H9 (cell line): ENCODE measurements at regions not wholly inside any gene's neighbourhood (a gene's known extent, or its start where the extent isn't known, plus 50 kb on each side); places are given as distances from the start of the nearest gene placed in this dataset.

Experiments
- DNase-seq: peaks from one replicate; pipeline ENCODE4 v3.0.0-alpha.2; 2017
- H2AFZ ChIP-seq: one replicate; pipeline ENCODE4 v1.6.1; 2013; ENCODE audit warnings: mild to moderate bottlenecking, low read length, control low read depth, moderate library complexity
- H2AK5ac ChIP-seq: 2 replicates; pipeline ENCODE4 v1.6.1; 2013; ENCODE audit warnings: low read length, control low read depth, mixed read lengths; ENCODE audit not compliant: insufficient read length
- H2BK120ac ChIP-seq: one replicate; pipeline ENCODE4 v1.6.1; 2013; ENCODE audit warnings: low read depth, mild to moderate bottlenecking, low read length, control low read depth, inconsistent platforms; ENCODE audit not compliant: poor library complexity, severe bottlenecking
- H2BK12ac ChIP-seq: 2 replicates; pipeline ENCODE4 v1.6.1; 2013; ENCODE audit warnings: low read length, control low read depth, mixed read lengths, low read depth; ENCODE audit not compliant: insufficient read length
- H2BK15ac ChIP-seq: 2 replicates; pipeline ENCODE4 v1.6.1; 2013; ENCODE audit warnings: low read depth, low read length, control low read depth
- H2BK20ac ChIP-seq: one replicate; pipeline ENCODE4 v1.6.1; 2013; ENCODE audit warnings: low read depth, mild to moderate bottlenecking, low read length, control low read depth, inconsistent platforms; ENCODE audit not compliant: poor library complexity, severe bottlenecking
- H2BK5ac ChIP-seq: 2 replicates; pipeline ENCODE4 v1.6.1; 2013; ENCODE audit warnings: low read length, control low read depth, mixed read lengths; ENCODE audit not compliant: insufficient read length
- H3K14ac ChIP-seq: 2 replicates; pipeline ENCODE4 v1.6.1; 2013; ENCODE audit warnings: low read length, control low read depth; ENCODE audit not compliant: insufficient read depth
- H3K18ac ChIP-seq: 2 replicates; pipeline ENCODE4 v1.6.1; 2013; ENCODE audit warnings: low read depth, mild to moderate bottlenecking, mixed read lengths, low read length, control low read depth; ENCODE audit not compliant: insufficient read length
- H3K23ac ChIP-seq: 2 replicates; pipeline ENCODE4 v1.6.1; 2013; ENCODE audit warnings: low read length, control low read depth, mixed read lengths, low read depth; ENCODE audit not compliant: insufficient read length
- H3K23me2 ChIP-seq: 2 replicates; pipeline ENCODE4 v1.6.1; 2013; ENCODE audit warnings: low read depth, mild to moderate bottlenecking, mixed read lengths, low read length, control low read depth; ENCODE audit not compliant: insufficient read length, poor library complexity, severe bottlenecking
- H3K27ac ChIP-seq: 2 replicates; pipeline ENCODE4 v1.5.1; 2013; ENCODE audit warnings: low read length, control low read depth, mixed read lengths, low read depth; ENCODE audit not compliant: insufficient read length
- H3K27me3 ChIP-seq: 2 replicates; pipeline ENCODE4 v1.6.1; 2013; ENCODE audit warnings: low read length, control low read depth, inconsistent platforms; ENCODE audit not compliant: insufficient read depth
- H3K4ac ChIP-seq: 2 replicates; pipeline ENCODE4 v1.6.1; 2013; ENCODE audit warnings: low read depth, mild to moderate bottlenecking, control low read depth, inconsistent platforms, low read length, moderate library complexity
- H3K4me1 ChIP-seq: 2 replicates; pipeline ENCODE4 v1.6.1; 2013; ENCODE audit warnings: low read length, control low read depth, inconsistent platforms; ENCODE audit not compliant: insufficient read depth
- H3K4me2 ChIP-seq: 2 replicates; pipeline ENCODE4 v1.6.1; 2013; ENCODE audit warnings: low read length, control low read depth, mixed read lengths; ENCODE audit not compliant: insufficient read length, insufficient read depth
- H3K56ac ChIP-seq: 2 replicates; pipeline ENCODE4 v1.6.1; 2013; ENCODE audit warnings: low read depth, mild to moderate bottlenecking, mixed read lengths, low read length, control low read depth; ENCODE audit not compliant: insufficient read length
- H3K79me1 ChIP-seq: 2 replicates; pipeline ENCODE4 v1.6.1; 2013; ENCODE audit warnings: low read depth, mild to moderate bottlenecking, moderate library complexity, low read length, control low read depth, inconsistent platforms; ENCODE audit not compliant: insufficient read depth, poor library complexity, severe bottlenecking
- H3K79me2 ChIP-seq: 2 replicates; pipeline ENCODE4 v1.6.1; 2013; ENCODE audit warnings: low read length, control low read depth, inconsistent platforms; ENCODE audit not compliant: insufficient read depth
- H3K9ac ChIP-seq: 2 replicates; pipeline ENCODE4 v1.6.1; 2013; ENCODE audit warnings: low read length, control low read depth, mixed read lengths; ENCODE audit not compliant: insufficient read length; ENCODE audit errors: extremely low read depth
- H3K9me3 ChIP-seq: one replicate; pipeline ENCODE4 v1.6.1; 2013; ENCODE audit warnings: low read depth, low read length, inconsistent platforms; ENCODE audit not compliant: control insufficient read depth
- H3T11ph ChIP-seq: one replicate; pipeline ENCODE4 v1.6.1; 2013; ENCODE audit warnings: mild to moderate bottlenecking, low read length, control low read depth, inconsistent platforms
- H4K20me1 ChIP-seq: one replicate; pipeline ENCODE4 v1.6.1; 2013; ENCODE audit not compliant: control insufficient read depth, insufficient read length, insufficient read depth
- H4K5ac ChIP-seq: 2 replicates; pipeline ENCODE4 v1.6.1; 2013; ENCODE audit warnings: low read depth, mild to moderate bottlenecking, mixed read lengths, low read length, control low read depth; ENCODE audit not compliant: insufficient read length
- H4K8ac ChIP-seq: replicated peaks from 2 replicates; pipeline ENCODE4 v1.6.1; 2013; ENCODE audit warnings: low read length, control low read depth, mixed read lengths, low read depth; ENCODE audit not compliant: insufficient read length
- H4K91ac ChIP-seq: 2 replicates; pipeline ENCODE4 v1.6.1; 2013; ENCODE audit warnings: low read depth, mild to moderate bottlenecking, moderate library complexity, mixed read lengths, low read length, control low read depth; ENCODE audit not compliant: insufficient read length
- H3K27ac Mint-ChIP-seq, 3 experiments: 2 replicates in 2 of 3; 3 replicates in 1 of 3; pipeline ENCODE4 v1.8.0; 2020 to 2021; ENCODE audit warnings: mixed read lengths in 3 of 3, mild to moderate bottlenecking in 1 of 3, moderate library complexity in 1 of 3
- H3K27me3 Mint-ChIP-seq: 2 replicates; pipeline ENCODE4 v1.8.0; 2021; ENCODE audit warnings: low read depth, mild to moderate bottlenecking, moderate library complexity, mixed read lengths
- H3K36me3 Mint-ChIP-seq, 3 experiments: 2 replicates in 2 of 3; 3 replicates in 1 of 3; pipeline ENCODE4 v1.8.0; 2020 to 2021; ENCODE audit warnings: low read depth in 3 of 3, mixed read lengths in 3 of 3; ENCODE audit not compliant: insufficient read depth in 1 of 3
- H3K4me1 Mint-ChIP-seq, 2 experiments: 2 replicates each; pipeline ENCODE4 v1.8.0; 2020; ENCODE audit warnings: mixed read lengths in 2 of 2
- H3K4me3 Mint-ChIP-seq, 2 experiments: 2 replicates in 1 of 2; 3 replicates in 1 of 2; pipeline ENCODE4 v1.8.0; 2020 to 2021; ENCODE audit warnings: mild to moderate bottlenecking in 2 of 2, mixed read lengths in 2 of 2, moderate library complexity in 1 of 2
- H3K9me3 Mint-ChIP-seq, 2 experiments: 2 replicates in 1 of 2; 3 replicates in 1 of 2; pipeline ENCODE4 v1.8.0; 2020; ENCODE audit warnings: mild to moderate bottlenecking in 2 of 2, mixed read lengths in 2 of 2, moderate library complexity in 1 of 2
- CTCF ChIP-seq: fragments of 200-600 bp; sonication (generic); conservative IDR thresholded peaks from 3 replicates; pipeline ENCODE4 v1.8.0; 2021; ENCODE audit warnings: antibody characterized with exemption, mild to moderate bottlenecking
- WGBS: extraction: QIAGEN DNeasy Blood & Tissue Kit; methylation state at CpG from one replicate; pipeline ENCODE4 v1.1.7; 2013; ENCODE audit warnings: missing lambda C conversion rate, low lambda C conversion rate, mixed read lengths; ENCODE audit not compliant: insufficient read length; ENCODE audit errors: extremely low coverage; 5-methylcytosine and 5-hydroxymethylcytosine counted together

DNA sequence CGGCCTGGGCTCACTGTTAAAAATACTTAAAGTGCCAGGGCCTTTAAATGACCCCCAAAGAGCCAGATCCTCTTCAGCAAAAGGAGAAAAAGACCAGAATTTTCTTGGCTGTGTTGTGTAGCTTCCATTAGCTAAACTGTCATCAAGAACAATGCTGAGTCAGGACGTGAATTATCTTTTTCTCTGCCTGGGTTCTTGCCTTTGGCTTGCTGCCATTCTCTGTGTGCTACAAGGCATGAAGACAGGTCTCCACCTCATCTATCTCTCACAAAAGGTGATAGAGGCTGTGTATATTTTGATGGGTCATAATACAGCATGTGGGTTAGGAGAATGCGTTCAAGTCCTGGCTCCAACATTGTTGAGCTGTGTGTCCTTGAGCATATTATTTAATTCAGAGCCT, 52.4 kb upstream of the SELENOK start:
- peaks cover 4% of the 10 kb centered on the region for H3K27me3 Mint-ChIP-seq
- no CpG with 5 or more reads among the region's 3 CpGs for WGBS

More for the DNA sequence above, 52.4 kb upstream of the SELENOK start:
- TF ChIP-seq CTCF: no peak
- Mint-ChIP-seq H3K4me1 (no peaks in the 10 kb centered on the region), H3K27ac (no peak overlapping the region), H3K36me3 (peaks cover 6 to 14% (median 13%) of the 10 kb centered on the region in 3 experiments; a peak in 5 of 7 replicates), H3K4me3 (no peak overlapping the region), H3K9me3 (peaks cover 14 to 22% of the 10 kb centered on the region in 2 experiments)
- H2BK20ac ChIP-seq: no peak overlapping the region
- no peak overlapping the region for H3K9ac ChIP-seq
- no peak overlapping the region for H2BK12ac ChIP-seq
- no peak overlapping the region for H2BK120ac ChIP-seq
- H2AK5ac ChIP-seq: no peak overlapping the region
- no peaks in the 10 kb centered on the region for H3K9me3 ChIP-seq
- H3K27me3 ChIP-seq: no peaks in the 10 kb centered on the region
- no peak overlapping the region for H3K23ac ChIP-seq
- no peak overlapping the region for H3K56ac ChIP-seq
- H4K91ac ChIP-seq: no peak overlapping the region
- no peak overlapping the region for H3K4ac ChIP-seq
- no peaks in the 10 kb centered on the region for H3K79me1 ChIP-seq
- no peaks in the 10 kb centered on the region for H4K20me1 ChIP-seq
- no peak overlapping the region for H2BK5ac ChIP-seq
- H2AFZ ChIP-seq: no peak overlapping the region
- no peak overlapping the region for H3K14ac ChIP-seq
- no peak overlapping the region for H3K4me2 ChIP-seq
- H4K5ac ChIP-seq: no peak overlapping the region
- H3T11ph ChIP-seq: no peak overlapping the region
- no peak overlapping the region for H4K8ac ChIP-seq
- no peak overlapping the region for H2BK15ac ChIP-seq
- no peaks in the 10 kb centered on the region for H3K23me2 ChIP-seq
- no peak overlapping the region for H3K18ac ChIP-seq
- no peaks in the 10 kb centered on the region for H3K4me1 ChIP-seq
- no peaks in the 10 kb centered on the region for H3K79me2 ChIP-seq
- DNase-seq: no peak
- no peak overlapping the region for H3K27ac ChIP-seq
